ENCODE measurements at regions not wholly inside any gene's neighbourhood (a gene's known extent, or its start where the extent isn't known, plus 50 kb on each side); places are given as distances from the start of the nearest gene placed in this dataset.
"Not testable (repeated sequence)": the region's sequence is repeated elsewhere in the genome, so short reads cannot be mapped to it uniquely, and the experiment has no call there.

DNA sequence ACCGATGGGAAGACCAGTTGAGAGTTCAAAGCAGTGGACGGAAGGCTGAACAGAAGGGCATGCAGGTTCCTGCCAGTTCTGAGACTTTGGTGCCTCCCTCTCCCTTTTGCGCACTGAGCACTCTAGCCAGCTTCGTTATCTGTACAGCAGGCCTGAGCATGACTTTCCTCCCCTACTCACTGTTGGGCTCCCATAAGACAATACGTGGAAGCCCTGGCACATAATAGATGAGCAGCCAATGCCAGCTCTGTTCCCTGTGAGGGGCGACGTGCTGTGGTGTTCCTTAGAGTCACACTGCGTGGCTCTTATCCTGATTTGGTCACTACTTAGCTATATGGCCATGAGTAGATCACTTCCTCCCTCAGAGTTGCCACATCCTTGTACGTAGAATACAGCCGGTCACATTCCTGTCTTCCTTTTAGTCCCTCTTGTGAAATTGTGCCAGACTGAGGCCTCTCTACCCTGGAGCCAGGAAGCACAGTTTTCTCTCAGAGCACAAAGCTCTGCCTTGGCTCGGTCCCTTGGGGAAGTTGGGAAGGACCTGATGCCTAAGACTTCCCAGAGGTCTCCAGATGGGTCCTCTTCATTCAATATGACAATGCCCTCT is 160.4 kb upstream of the MAMLD1 start:
- Histone ChIP-seq H3K4me3 (no peak overlapping the region), H3K36me3 (no peaks in the 10 kb centered on the region), H3K27ac (no peak overlapping the region), H3K9me3 (replicated peaks) (no peaks in the 10 kb centered on the region), H3K27me3 (replicated peaks) (no peaks in the 10 kb centered on the region), H3K4me1 (replicated peaks) (peaks cover 32% of the 10 kb centered on the region)
- no peak for DNase-seq (ENCODE audit: low read depth in 1 of 2, low spot score in 2 of 2)

- Histone ChIP-seq H3K4me3 (no peak overlapping the region), H3K27me3 (replicated peaks) (no peaks in the 10 kb centered on the region), H3K27ac (no peak overlapping the region), H3K9me3 (replicated peaks) (no peaks in the 10 kb centered on the region), H3K36me3 (no peaks in the 10 kb centered on the region), H3K4me1 (replicated peaks) (peaks cover 32% of the 10 kb centered on the region)
- no peak for DNase-seq (ENCODE audit: low read depth in 1 of 2, low spot score in 2 of 2)
Observed at GRCh38 chrX:150203248-150203645, 159.9 kb upstream of the MAMLD1 start.

GRCh38 chrX:150205011-150205410 is 158.1 kb upstream of the MAMLD1 start:
- Histone ChIP-seq H3K4me3 (no peak overlapping the region), H3K36me3 (no peaks in the 10 kb centered on the region), H3K27ac (no peak overlapping the region), H3K4me1 (replicated peaks) (peaks cover 15% of the 10 kb centered on the region), H3K9me3 (replicated peaks) (no peaks in the 10 kb centered on the region), H3K27me3 (replicated peaks) (no peaks in the 10 kb centered on the region)
- DNase-seq (ENCODE audit: low read depth in 1 of 2, low spot score in 2 of 2): no peak

DNA sequence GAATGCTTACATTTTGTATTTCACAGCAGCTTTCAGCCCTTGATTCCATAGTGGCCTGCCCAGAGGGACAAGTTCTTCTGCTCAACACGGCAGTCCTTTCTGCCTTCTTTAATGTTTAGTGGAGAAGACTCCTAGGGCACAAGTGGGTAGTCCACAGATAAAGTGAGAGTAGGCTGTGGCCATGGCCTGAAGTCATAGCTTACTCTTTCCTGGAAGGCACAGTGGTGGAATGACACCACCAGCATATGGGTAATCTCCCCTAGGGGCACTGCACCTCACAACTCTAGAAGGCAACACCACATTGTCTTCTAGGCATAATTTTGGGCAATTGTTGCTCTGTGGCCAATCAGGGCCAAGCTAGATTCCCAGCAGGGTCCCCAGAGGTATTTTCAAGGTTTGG is 155.4 kb upstream of the MAMLD1 start:
- Histone ChIP-seq H3K27me3 (replicated peaks) (no peaks in the 10 kb centered on the region), H3K9me3 (replicated peaks) (no peaks in the 10 kb centered on the region), H3K36me3 (no peaks in the 10 kb centered on the region), H3K27ac (no peak overlapping the region), H3K4me1 (replicated peaks) (no peaks in the 10 kb centered on the region; the same call in 1 of the 2 replicates), H3K4me3 (no peak overlapping the region)
- no peak for DNase-seq (ENCODE audit: low read depth in 1 of 2, low spot score in 2 of 2)

- DNase-seq (ENCODE audit: low read depth in 1 of 2, low spot score in 2 of 2): peak in 1 of 2 experiments; percentile 4
- no peak overlapping the region for H3K4me3 ChIP-seq
- H3K27ac ChIP-seq: no peak overlapping the region
- no peaks in the 10 kb centered on the region; the same call in 1 of the 2 replicates for H3K4me1 ChIP-seq (replicated peaks)
- no peaks in the 10 kb centered on the region for H3K36me3 ChIP-seq
- H3K9me3 ChIP-seq (replicated peaks): no peaks in the 10 kb centered on the region
- H3K27me3 ChIP-seq (replicated peaks): no peaks in the 10 kb centered on the region
Observed at GRCh38 chrX:150211988-150212387, 151.1 kb upstream of the MAMLD1 start.

GRCh38 chrX:150212672-150213480 is 150.2 kb upstream of the MAMLD1 start:
- H3K4me3 ChIP-seq: no peak overlapping the region
- no peaks in the 10 kb centered on the region for H3K9me3 ChIP-seq (replicated peaks)
- H3K36me3 ChIP-seq: no peaks in the 10 kb centered on the region
- no peaks in the 10 kb centered on the region; the same call in 1 of the 2 replicates for H3K4me1 ChIP-seq (replicated peaks)
- H3K27me3 ChIP-seq (replicated peaks): no peaks in the 10 kb centered on the region
- DNase-seq (ENCODE audit: low read depth in 1 of 2, low spot score in 2 of 2): no peak
- no peak overlapping the region for H3K27ac ChIP-seq

- Histone ChIP-seq H3K4me3 (no peak overlapping the region), H3K36me3 (no peaks in the 10 kb centered on the region), H3K4me1 (replicated peaks) (no peaks in the 10 kb centered on the region; the same call in 1 of the 2 replicates), H3K27me3 (replicated peaks) (no peaks in the 10 kb centered on the region), H3K9me3 (replicated peaks) (no peaks in the 10 kb centered on the region), H3K27ac (no peak overlapping the region)
- no peak for DNase-seq (ENCODE audit: low read depth in 1 of 2, low spot score in 2 of 2)
Observed at GRCh38 chrX:150213481-150214030, 149.6 kb upstream of the MAMLD1 start.

DNA sequence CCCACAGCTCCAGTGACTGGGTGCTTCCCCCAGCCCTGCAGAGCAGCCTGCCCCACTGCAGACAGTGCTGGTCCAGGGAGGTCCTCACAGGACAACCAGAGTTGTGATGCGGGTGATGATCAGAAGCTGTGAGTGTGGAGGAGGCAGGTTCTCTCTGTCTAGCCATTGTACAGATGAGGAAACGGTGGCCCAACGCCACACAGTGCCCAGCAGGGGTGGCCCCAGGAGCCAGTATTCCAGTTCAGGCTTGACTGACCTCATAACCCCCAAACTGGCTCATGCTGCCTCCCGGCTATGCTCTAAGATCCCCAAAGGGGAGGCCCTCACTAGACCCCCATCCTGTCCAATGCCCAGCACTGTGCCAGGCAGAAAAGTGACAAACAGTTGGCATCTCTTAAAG is 147.1 kb upstream of the MAMLD1 start:
- H3K27ac ChIP-seq; H3K4me3 ChIP-seq; H3K9me3 ChIP-seq (replicated peaks); H3K36me3 ChIP-seq; H3K27me3 ChIP-seq (replicated peaks); DNase-seq (ENCODE audit: low read depth in 1 of 2, low spot score in 2 of 2); H3K4me1 ChIP-seq (replicated peaks): not testable (repeated sequence)

- Histone ChIP-seq H3K4me3 (no peak overlapping the region), H3K9me3 (replicated peaks) (no peaks in the 10 kb centered on the region), H3K36me3 (no peaks in the 10 kb centered on the region), H3K27me3 (replicated peaks) (no peaks in the 10 kb centered on the region), H3K27ac (no peak overlapping the region), H3K4me1 (replicated peaks) (no peaks in the 10 kb centered on the region; the same call in 1 of the 2 replicates)
- no peak for DNase-seq (ENCODE audit: low read depth in 1 of 2, low spot score in 2 of 2)
Observed at GRCh38 chrX:150216716-150217115, 146.4 kb upstream of the MAMLD1 start.

DNA sequence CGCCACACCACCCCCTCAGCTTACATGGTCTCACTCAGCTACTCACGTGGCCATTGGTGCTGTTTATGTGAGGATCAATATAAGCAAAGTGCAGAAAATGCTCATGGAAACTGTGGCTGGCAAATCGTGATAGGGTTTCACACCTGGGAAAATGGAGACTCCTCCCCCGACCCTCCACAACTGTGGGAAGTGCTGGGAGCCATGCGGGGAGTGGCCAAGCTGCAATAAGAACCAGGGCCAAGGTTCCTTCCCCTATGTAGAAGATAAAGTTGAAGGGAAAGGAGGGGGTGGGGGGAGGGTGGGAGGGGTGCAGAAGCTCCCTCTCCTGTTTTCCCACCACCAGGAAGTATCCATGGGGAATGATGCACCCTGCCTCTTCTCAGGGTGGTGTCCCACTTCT is 145.5 kb upstream of the MAMLD1 start:
- Histone ChIP-seq H3K27ac (no peak overlapping the region), H3K4me1 (replicated peaks) (no peaks in the 10 kb centered on the region; the same call in 1 of the 2 replicates), H3K4me3 (no peak overlapping the region), H3K36me3 (no peaks in the 10 kb centered on the region), H3K27me3 (replicated peaks) (no peaks in the 10 kb centered on the region), H3K9me3 (replicated peaks) (no peaks in the 10 kb centered on the region)
- DNase-seq (ENCODE audit: low read depth in 1 of 2, low spot score in 2 of 2): no peak

GRCh38 chrX:150219374-150220185 is 143.5 kb upstream of the MAMLD1 start:
- Histone ChIP-seq H3K4me3 (no peak overlapping the region), H3K4me1 (replicated peaks) (no peaks in the 10 kb centered on the region), H3K27me3 (replicated peaks) (no peaks in the 10 kb centered on the region), H3K9me3 (replicated peaks) (no peaks in the 10 kb centered on the region), H3K36me3 (no peaks in the 10 kb centered on the region), H3K27ac (no peak overlapping the region)
- DNase-seq (ENCODE audit: low read depth in 1 of 2, low spot score in 2 of 2): peak; percentile 1 to 43

GRCh38 chrX:150223176-150224015 is 139.7 kb upstream of the MAMLD1 start:
- Histone ChIP-seq H3K27ac (no peak overlapping the region), H3K4me3 (no peak overlapping the region), H3K9me3 (replicated peaks) (no peaks in the 10 kb centered on the region)

DNA sequence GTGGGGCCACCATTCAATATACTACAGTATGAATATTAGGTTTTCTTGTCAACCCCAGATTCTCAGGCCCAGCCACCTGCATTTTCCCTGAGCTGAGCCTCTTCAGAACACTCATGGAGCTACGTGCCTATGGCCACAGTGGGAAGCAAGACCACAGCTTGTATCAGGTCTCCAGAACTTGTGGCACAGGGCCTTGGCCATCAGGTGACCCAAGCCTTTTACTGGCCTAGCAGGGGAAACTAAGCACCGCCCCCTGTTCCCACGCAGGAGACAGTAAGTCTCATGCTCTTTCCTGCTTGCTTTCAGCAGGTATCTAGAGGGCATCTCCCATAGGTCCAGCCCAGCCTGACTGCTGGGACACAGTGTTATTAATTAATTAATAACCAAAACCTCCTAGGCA is 138.4 kb upstream of the MAMLD1 start:
- Histone ChIP-seq H3K27me3 (replicated peaks) (no peaks in the 10 kb centered on the region), H3K36me3 (no peaks in the 10 kb centered on the region), H3K4me1 (replicated peaks) (no peaks in the 10 kb centered on the region), H3K9me3 (replicated peaks) (no peaks in the 10 kb centered on the region), H3K27ac (no peak overlapping the region), H3K4me3 (no peak overlapping the region)
- no peak for DNase-seq (ENCODE audit: low read depth in 1 of 2, low spot score in 2 of 2)

More at GRCh38 chrX:150223176-150224015, 139.7 kb upstream of the MAMLD1 start:
- H3K27me3 ChIP-seq (replicated peaks): no peaks in the 10 kb centered on the region
- DNase-seq (ENCODE audit: low read depth in 1 of 2, low spot score in 2 of 2): no peak
- H3K36me3 ChIP-seq: no peaks in the 10 kb centered on the region
- no peaks in the 10 kb centered on the region for H3K4me1 ChIP-seq (replicated peaks)
